ENCODE measurements at regions not wholly inside any gene's neighbourhood (a gene's known extent, or its start where the extent isn't known, plus 50 kb on each side); places are given as distances from the start of the nearest gene placed in this dataset.

DNA sequence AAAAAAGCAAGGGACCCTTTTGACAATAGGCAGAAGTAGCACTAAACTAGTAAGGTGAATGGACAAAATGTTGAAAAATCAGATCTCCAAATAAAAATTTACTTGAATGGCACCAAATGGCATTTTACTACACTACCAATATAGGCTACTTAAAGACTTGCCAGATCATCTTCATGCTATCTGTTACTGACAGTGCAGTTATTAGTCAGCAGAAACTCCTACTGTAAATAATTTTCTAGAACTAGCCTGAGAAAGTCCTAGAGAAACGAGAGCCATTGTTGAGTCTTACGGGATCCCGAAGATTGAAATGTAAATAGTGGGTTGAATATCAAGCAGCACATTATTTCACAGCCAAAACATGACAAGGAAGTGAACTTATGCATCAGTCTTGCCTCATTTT lies 350.3 kb downstream of the SEC23A start:
- TF ChIP-seq, protein P1, sequence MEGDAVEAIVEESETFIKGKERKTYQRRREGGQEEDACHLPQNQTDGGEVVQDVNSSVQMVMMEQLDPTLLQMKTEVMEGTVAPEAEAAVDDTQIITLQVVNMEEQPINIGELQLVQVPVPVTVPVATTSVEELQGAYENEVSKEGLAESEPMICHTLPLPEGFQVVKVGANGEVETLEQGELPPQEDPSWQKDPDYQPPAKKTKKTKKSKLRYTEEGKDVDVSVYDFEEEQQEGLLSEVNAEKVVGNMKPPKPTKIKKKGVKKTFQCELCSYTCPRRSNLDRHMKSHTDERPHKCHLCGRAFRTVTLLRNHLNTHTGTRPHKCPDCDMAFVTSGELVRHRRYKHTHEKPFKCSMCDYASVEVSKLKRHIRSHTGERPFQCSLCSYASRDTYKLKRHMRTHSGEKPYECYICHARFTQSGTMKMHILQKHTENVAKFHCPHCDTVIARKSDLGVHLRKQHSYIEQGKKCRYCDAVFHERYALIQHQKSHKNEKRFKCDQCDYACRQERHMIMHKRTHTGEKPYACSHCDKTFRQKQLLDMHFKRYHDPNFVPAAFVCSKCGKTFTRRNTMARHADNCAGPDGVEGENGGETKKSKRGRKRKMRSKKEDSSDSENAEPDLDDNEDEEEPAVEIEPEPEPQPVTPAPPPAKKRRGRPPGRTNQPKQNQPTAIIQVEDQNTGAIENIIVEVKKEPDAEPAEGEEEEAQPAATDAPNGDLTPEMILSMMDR (IDR thresholded peaks at IDR 0.05) = no peak
- no peak for TF ChIP-seq ZFX (IDR thresholded peaks at IDR 0.05; ENCODE audit: borderline replicate concordance)

All from 22Rv1 (cell line).